ENCODE measurements at regions not wholly inside any gene's neighbourhood (a gene's known extent, or its start where the extent isn't known, plus 50 kb on each side); places are given as distances from the start of the nearest gene placed in this dataset.

- TF ChIP-seq RBBP5 (IDR thresholded peaks at IDR 0.05; ENCODE audit: borderline replicate concordance, low read depth, low read length) = no peak
Measured at GRCh38 chr14:105889666-105890473, 363.5 kb downstream of the TMEM121 start (continued).

All from H1 (cell line).